ENCODE measurements at regions not wholly inside any gene's neighbourhood (a gene's known extent, or its start where the extent isn't known, plus 50 kb on each side); places are given as distances from the start of the nearest gene placed in this dataset.

GRCh38 chr1:112141923-112142322 lies 152.5 kb upstream of the KCND3 start:
- Histone ChIP-seq H3K9me3 (replicated peaks; ENCODE audit: control insufficient read depth, insufficient read depth, low read length) (no peaks in the 10 kb centered on the region), H2AFZ (ENCODE audit: control insufficient read depth, low read depth, low read length) (no peak overlapping the region), H3K36me3 (ENCODE audit: control insufficient read depth in 2 of 2, insufficient read depth in 2 of 2, low read length in 1 of 2) (no peaks in the 10 kb centered on the region), H3K79me2 (ENCODE audit: control insufficient read depth, insufficient read depth, low read length) (no peaks in the 10 kb centered on the region), H3K27ac (ENCODE audit: control insufficient read depth, insufficient read depth) (no peak overlapping the region), H3K4me3 (no peak overlapping the region), H3K9ac (ENCODE audit: control insufficient read depth, insufficient read depth, low read length) (no peak overlapping the region), H3K27me3 (replicated peaks in 1 of 2; ENCODE audit: control insufficient read depth in 2 of 2, insufficient read depth in 2 of 2, low read length in 1 of 2) (peaks cover 0 to 2% of the 10 kb centered on the region in 2 experiments; a peak in 2 of 4 replicates), H3K4me2 (ENCODE audit: control insufficient read depth, insufficient read depth) (no peak overlapping the region), H4K20me1 (ENCODE audit: control insufficient read depth, insufficient read depth) (no peaks in the 10 kb centered on the region), H3K4me1 (ENCODE audit: control insufficient read depth, insufficient read depth, low read length) (no peaks in the 10 kb centered on the region)
- TF ChIP-seq MXI1 (IDR thresholded peaks at IDR 0.05; ENCODE audit: low read depth, low read length): no peak
- SMC1A ChIA-PET (ENCODE audit: uncharacterized antibody, unreplicated experiment): no interaction called here
- POLR2A ChIA-PET: no interaction called here
- intact Hi-C loops (cut with micrococcal nuclease; ENCODE audit: unreplicated experiment) (no loop called here), in situ Hi-C loops (cut with MboI) (no loop called here)
- ATAC-seq (no peak), FAIRE-seq (no peak), DNase-seq (ENCODE audit: low read depth, low spot score) (no peak)
- CTCF ChIA-PET: no interaction called here
- no TSS peak for BruUV-seq (replicated peaks)
- RAD21 ChIA-PET (ENCODE audit: unreplicated experiment): no interaction called here
- WGBS (ENCODE audit: insufficient coverage, insufficient replicate concordance, low lambda C conversion rate, missing lambda C conversion rate): 3% methylated on average over 4 of the region's 4 CpGs

- Histone ChIP-seq H3K4me3 (no peak overlapping the region), H3K4me2 (ENCODE audit: control insufficient read depth, insufficient read depth) (no peak overlapping the region), H3K79me2 (ENCODE audit: control insufficient read depth, insufficient read depth, low read length) (no peaks in the 10 kb centered on the region), H3K4me1 (ENCODE audit: control insufficient read depth, insufficient read depth, low read length) (no peaks in the 10 kb centered on the region), H3K27me3 (replicated peaks in 1 of 2; ENCODE audit: control insufficient read depth in 2 of 2, insufficient read depth in 2 of 2, low read length in 1 of 2) (peaks cover 0 to 2% of the 10 kb centered on the region in 2 experiments; a peak in 2 of 4 replicates), H3K27ac (ENCODE audit: control insufficient read depth, insufficient read depth) (no peak overlapping the region), H2AFZ (ENCODE audit: control insufficient read depth, low read depth, low read length) (no peak overlapping the region), H3K9ac (ENCODE audit: control insufficient read depth, insufficient read depth, low read length) (no peak overlapping the region), H4K20me1 (ENCODE audit: control insufficient read depth, insufficient read depth) (no peaks in the 10 kb centered on the region), H3K9me3 (replicated peaks; ENCODE audit: control insufficient read depth, insufficient read depth, low read length) (no peaks in the 10 kb centered on the region), H3K36me3 (ENCODE audit: control insufficient read depth in 2 of 2, insufficient read depth in 2 of 2, low read length in 1 of 2) (no peaks in the 10 kb centered on the region)
- no TSS peak for BruUV-seq (replicated peaks)
- ChIA-PET RAD21 (ENCODE audit: unreplicated experiment) (no interaction called here), POLR2A (no interaction called here), SMC1A (ENCODE audit: uncharacterized antibody, unreplicated experiment) (no interaction called here), CTCF (no interaction called here)
- in situ Hi-C loops (cut with MboI): no loop called here
- 26% methylated on average over 10 of the region's 10 CpGs for WGBS (ENCODE audit: insufficient coverage, insufficient replicate concordance, low lambda C conversion rate, missing lambda C conversion rate)
- intact Hi-C loops (cut with micrococcal nuclease; ENCODE audit: unreplicated experiment): no loop called here
- no peak for FAIRE-seq
- no peak for DNase-seq (ENCODE audit: low read depth, low spot score)
- no peak for ATAC-seq
- TF ChIP-seq MEF2A (IDR thresholded peaks at IDR 0.05; ENCODE audit: insufficient read depth, low read depth, low read length): no peak
- TF ChIP-seq RBBP5 (conservative IDR thresholded peaks at IDR 0.05): no peak
- no peak for TF ChIP-seq YY1 (IDR thresholded peaks at IDR 0.05; ENCODE audit: low read depth, low read length)
- TF ChIP-seq SPI1 (IDR thresholded peaks at IDR 0.05; ENCODE audit: borderline replicate concordance, insufficient read depth, low read depth, low read length): no peak
- no peak for TF ChIP-seq MYC (IDR thresholded peaks at IDR 0.05; ENCODE audit: insufficient read depth, insufficient read length, insufficient replicate concordance, low read length, severe bottlenecking)
- TF ChIP-seq SIX5 (IDR thresholded peaks at IDR 0.05; ENCODE audit: low read depth, low read length, severe bottlenecking): no peak
- no peak for TF ChIP-seq MEF2B (IDR thresholded peaks at IDR 0.05; ENCODE audit: partially characterized antibody, poor library complexity, severe bottlenecking)
- no peak for TF ChIP-seq MYB (IDR thresholded peaks at IDR 0.05; ENCODE audit: borderline replicate concordance, low read depth, low read length)
- no peak for TF ChIP-seq CUX1 (IDR thresholded peaks at IDR 0.05; ENCODE audit: insufficient replicate concordance, low read depth, low read length)
These were observed 154.5 kb upstream of the KCND3 start for GRCh38 chr1:112143871-112144441.

All from GM12878 (cell line).